H9 (cell line): ENCODE measurements at regions not wholly inside any gene's neighbourhood (a gene's known extent, or its start where the extent isn't known, plus 50 kb on each side); places are given as distances from the start of the nearest gene placed in this dataset.

Experiments used
- DNase-seq: peaks from one replicate; pipeline ENCODE4 v3.0.0-alpha.2; 2017
- H2AFZ ChIP-seq: one replicate; pipeline ENCODE4 v1.6.1; 2013; ENCODE audit warnings: mild to moderate bottlenecking, low read length, control low read depth, moderate library complexity
- H2AK5ac ChIP-seq: 2 replicates; pipeline ENCODE4 v1.6.1; 2013; ENCODE audit warnings: low read length, control low read depth, mixed read lengths; ENCODE audit not compliant: insufficient read length
- H2BK120ac ChIP-seq: one replicate; pipeline ENCODE4 v1.6.1; 2013; ENCODE audit warnings: low read depth, mild to moderate bottlenecking, low read length, control low read depth, inconsistent platforms; ENCODE audit not compliant: poor library complexity, severe bottlenecking
- H2BK12ac ChIP-seq: 2 replicates; pipeline ENCODE4 v1.6.1; 2013; ENCODE audit warnings: low read length, control low read depth, mixed read lengths, low read depth; ENCODE audit not compliant: insufficient read length
- H2BK15ac ChIP-seq: 2 replicates; pipeline ENCODE4 v1.6.1; 2013; ENCODE audit warnings: low read depth, low read length, control low read depth
- H2BK20ac ChIP-seq: one replicate; pipeline ENCODE4 v1.6.1; 2013; ENCODE audit warnings: low read depth, mild to moderate bottlenecking, low read length, control low read depth, inconsistent platforms; ENCODE audit not compliant: poor library complexity, severe bottlenecking
- H2BK5ac ChIP-seq: 2 replicates; pipeline ENCODE4 v1.6.1; 2013; ENCODE audit warnings: low read length, control low read depth, mixed read lengths; ENCODE audit not compliant: insufficient read length
- H3K14ac ChIP-seq: 2 replicates; pipeline ENCODE4 v1.6.1; 2013; ENCODE audit warnings: low read length, control low read depth; ENCODE audit not compliant: insufficient read depth
- H3K18ac ChIP-seq: 2 replicates; pipeline ENCODE4 v1.6.1; 2013; ENCODE audit warnings: low read depth, mild to moderate bottlenecking, mixed read lengths, low read length, control low read depth; ENCODE audit not compliant: insufficient read length
- H3K23ac ChIP-seq: 2 replicates; pipeline ENCODE4 v1.6.1; 2013; ENCODE audit warnings: low read length, control low read depth, mixed read lengths, low read depth; ENCODE audit not compliant: insufficient read length
- H3K23me2 ChIP-seq: 2 replicates; pipeline ENCODE4 v1.6.1; 2013; ENCODE audit warnings: low read depth, mild to moderate bottlenecking, mixed read lengths, low read length, control low read depth; ENCODE audit not compliant: insufficient read length, poor library complexity, severe bottlenecking
- H3K27ac ChIP-seq: 2 replicates; pipeline ENCODE4 v1.5.1; 2013; ENCODE audit warnings: low read length, control low read depth, mixed read lengths, low read depth; ENCODE audit not compliant: insufficient read length
- H3K27me3 ChIP-seq: 2 replicates; pipeline ENCODE4 v1.6.1; 2013; ENCODE audit warnings: low read length, control low read depth, inconsistent platforms; ENCODE audit not compliant: insufficient read depth
- H3K4ac ChIP-seq: 2 replicates; pipeline ENCODE4 v1.6.1; 2013; ENCODE audit warnings: low read depth, mild to moderate bottlenecking, control low read depth, inconsistent platforms, low read length, moderate library complexity
- H3K4me1 ChIP-seq: 2 replicates; pipeline ENCODE4 v1.6.1; 2013; ENCODE audit warnings: low read length, control low read depth, inconsistent platforms; ENCODE audit not compliant: insufficient read depth
- H3K4me2 ChIP-seq: 2 replicates; pipeline ENCODE4 v1.6.1; 2013; ENCODE audit warnings: low read length, control low read depth, mixed read lengths; ENCODE audit not compliant: insufficient read length, insufficient read depth
- H3K56ac ChIP-seq: 2 replicates; pipeline ENCODE4 v1.6.1; 2013; ENCODE audit warnings: low read depth, mild to moderate bottlenecking, mixed read lengths, low read length, control low read depth; ENCODE audit not compliant: insufficient read length
- H3K79me1 ChIP-seq: 2 replicates; pipeline ENCODE4 v1.6.1; 2013; ENCODE audit warnings: low read depth, mild to moderate bottlenecking, moderate library complexity, low read length, control low read depth, inconsistent platforms; ENCODE audit not compliant: insufficient read depth, poor library complexity, severe bottlenecking
- H3K79me2 ChIP-seq: 2 replicates; pipeline ENCODE4 v1.6.1; 2013; ENCODE audit warnings: low read length, control low read depth, inconsistent platforms; ENCODE audit not compliant: insufficient read depth
- H3K9ac ChIP-seq: 2 replicates; pipeline ENCODE4 v1.6.1; 2013; ENCODE audit warnings: low read length, control low read depth, mixed read lengths; ENCODE audit not compliant: insufficient read length; ENCODE audit errors: extremely low read depth
- H3K9me3 ChIP-seq: one replicate; pipeline ENCODE4 v1.6.1; 2013; ENCODE audit warnings: low read depth, low read length, inconsistent platforms; ENCODE audit not compliant: control insufficient read depth
- H3T11ph ChIP-seq: one replicate; pipeline ENCODE4 v1.6.1; 2013; ENCODE audit warnings: mild to moderate bottlenecking, low read length, control low read depth, inconsistent platforms
- H4K20me1 ChIP-seq: one replicate; pipeline ENCODE4 v1.6.1; 2013; ENCODE audit not compliant: control insufficient read depth, insufficient read length, insufficient read depth
- H4K5ac ChIP-seq: 2 replicates; pipeline ENCODE4 v1.6.1; 2013; ENCODE audit warnings: low read depth, mild to moderate bottlenecking, mixed read lengths, low read length, control low read depth; ENCODE audit not compliant: insufficient read length
- H4K8ac ChIP-seq: replicated peaks from 2 replicates; pipeline ENCODE4 v1.6.1; 2013; ENCODE audit warnings: low read length, control low read depth, mixed read lengths, low read depth; ENCODE audit not compliant: insufficient read length
- H4K91ac ChIP-seq: 2 replicates; pipeline ENCODE4 v1.6.1; 2013; ENCODE audit warnings: low read depth, mild to moderate bottlenecking, moderate library complexity, mixed read lengths, low read length, control low read depth; ENCODE audit not compliant: insufficient read length
- H3K27ac Mint-ChIP-seq, 3 experiments: 2 replicates in 2 of 3; 3 replicates in 1 of 3; pipeline ENCODE4 v1.8.0; 2020 to 2021; ENCODE audit warnings: mixed read lengths in 3 of 3, mild to moderate bottlenecking in 1 of 3, moderate library complexity in 1 of 3
- H3K27me3 Mint-ChIP-seq: 2 replicates; pipeline ENCODE4 v1.8.0; 2021; ENCODE audit warnings: low read depth, mild to moderate bottlenecking, moderate library complexity, mixed read lengths
- H3K36me3 Mint-ChIP-seq, 3 experiments: 2 replicates in 2 of 3; 3 replicates in 1 of 3; pipeline ENCODE4 v1.8.0; 2020 to 2021; ENCODE audit warnings: low read depth in 3 of 3, mixed read lengths in 3 of 3; ENCODE audit not compliant: insufficient read depth in 1 of 3
- H3K4me1 Mint-ChIP-seq, 2 experiments: 2 replicates each; pipeline ENCODE4 v1.8.0; 2020; ENCODE audit warnings: mixed read lengths in 2 of 2
- H3K4me3 Mint-ChIP-seq, 2 experiments: 2 replicates in 1 of 2; 3 replicates in 1 of 2; pipeline ENCODE4 v1.8.0; 2020 to 2021; ENCODE audit warnings: mild to moderate bottlenecking in 2 of 2, mixed read lengths in 2 of 2, moderate library complexity in 1 of 2
- H3K9me3 Mint-ChIP-seq, 2 experiments: 2 replicates in 1 of 2; 3 replicates in 1 of 2; pipeline ENCODE4 v1.8.0; 2020; ENCODE audit warnings: mild to moderate bottlenecking in 2 of 2, mixed read lengths in 2 of 2, moderate library complexity in 1 of 2
- WGBS: extraction: QIAGEN DNeasy Blood & Tissue Kit; methylation state at CpG from one replicate; pipeline ENCODE4 v1.1.7; 2013; ENCODE audit warnings: missing lambda C conversion rate, low lambda C conversion rate, mixed read lengths; ENCODE audit not compliant: insufficient read length; ENCODE audit errors: extremely low coverage; 5-methylcytosine and 5-hydroxymethylcytosine counted together
- TF ChIP-seq, protein P1 (sequence below): fragments of 200-600 bp; sonication (generic); conservative IDR thresholded peaks from 3 replicates; pipeline ENCODE4 v1.8.0; 2021; ENCODE audit warnings: antibody characterized with exemption, mild to moderate bottlenecking

DNA sequence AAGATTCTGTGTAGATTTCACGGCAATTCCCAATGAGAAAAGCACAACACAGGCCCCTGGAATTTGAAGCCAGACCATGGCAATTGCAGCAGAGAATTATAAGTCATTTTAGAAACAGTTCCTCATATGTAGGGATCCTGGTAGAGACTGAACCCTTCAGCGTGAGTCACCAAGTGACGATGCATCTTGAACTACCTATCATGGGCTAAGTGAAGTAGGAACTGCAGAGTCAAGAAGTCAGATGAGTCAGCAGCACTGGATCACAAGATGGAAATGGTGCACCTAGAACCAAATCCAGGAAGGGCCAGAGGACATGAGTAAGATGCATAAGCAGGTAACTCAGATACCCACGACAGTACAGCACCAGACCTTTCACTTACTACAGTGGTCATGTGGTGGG, 140.0 kb upstream of the TPK1 start:
- H2BK20ac ChIP-seq = no peak overlapping the region
- WGBS = no CpG with 5 or more reads among the region's 4 CpGs
- TF ChIP-seq, protein P1, sequence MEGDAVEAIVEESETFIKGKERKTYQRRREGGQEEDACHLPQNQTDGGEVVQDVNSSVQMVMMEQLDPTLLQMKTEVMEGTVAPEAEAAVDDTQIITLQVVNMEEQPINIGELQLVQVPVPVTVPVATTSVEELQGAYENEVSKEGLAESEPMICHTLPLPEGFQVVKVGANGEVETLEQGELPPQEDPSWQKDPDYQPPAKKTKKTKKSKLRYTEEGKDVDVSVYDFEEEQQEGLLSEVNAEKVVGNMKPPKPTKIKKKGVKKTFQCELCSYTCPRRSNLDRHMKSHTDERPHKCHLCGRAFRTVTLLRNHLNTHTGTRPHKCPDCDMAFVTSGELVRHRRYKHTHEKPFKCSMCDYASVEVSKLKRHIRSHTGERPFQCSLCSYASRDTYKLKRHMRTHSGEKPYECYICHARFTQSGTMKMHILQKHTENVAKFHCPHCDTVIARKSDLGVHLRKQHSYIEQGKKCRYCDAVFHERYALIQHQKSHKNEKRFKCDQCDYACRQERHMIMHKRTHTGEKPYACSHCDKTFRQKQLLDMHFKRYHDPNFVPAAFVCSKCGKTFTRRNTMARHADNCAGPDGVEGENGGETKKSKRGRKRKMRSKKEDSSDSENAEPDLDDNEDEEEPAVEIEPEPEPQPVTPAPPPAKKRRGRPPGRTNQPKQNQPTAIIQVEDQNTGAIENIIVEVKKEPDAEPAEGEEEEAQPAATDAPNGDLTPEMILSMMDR = no peak
- H3K9me3 ChIP-seq = no peaks in the 10 kb centered on the region
- H3K4me3 Mint-ChIP-seq = no peak overlapping the region
- no peak overlapping the region for H3K56ac ChIP-seq
- no peak overlapping the region for H3K18ac ChIP-seq
- H3K27me3 ChIP-seq = no peaks in the 10 kb centered on the region
- H3K14ac ChIP-seq = no peak overlapping the region
- peaks cover 3 to 5% of the 10 kb centered on the region in 2 experiments; a peak in 2 of 5 replicates for H3K9me3 Mint-ChIP-seq
- H2BK120ac ChIP-seq = no peak overlapping the region
- H3K9ac ChIP-seq = no peak overlapping the region
- H2BK12ac ChIP-seq = no peak overlapping the region
- no peak overlapping the region for H3K27ac ChIP-seq
- no peak overlapping the region for H2BK5ac ChIP-seq
- H4K91ac ChIP-seq = no peak overlapping the region
- H3K4me2 ChIP-seq = no peak overlapping the region
- H3K79me2 ChIP-seq = no peaks in the 10 kb centered on the region
- H3K4ac ChIP-seq = no peak overlapping the region
- no peak overlapping the region for H2AK5ac ChIP-seq
- no peak overlapping the region for H2AFZ ChIP-seq
- H4K20me1 ChIP-seq = no peaks in the 10 kb centered on the region
- DNase-seq = no peak
- H3K79me1 ChIP-seq = no peaks in the 10 kb centered on the region
- H4K8ac ChIP-seq = no peak overlapping the region
- no peak overlapping the region for H3K27ac Mint-ChIP-seq
- H3K36me3 Mint-ChIP-seq = peaks cover 0 to 4% (median 0%) of the 10 kb centered on the region in 3 experiments; a peak in 2 of 7 replicates
- no peaks in the 10 kb centered on the region for H3K4me1 ChIP-seq
- no peak overlapping the region for H3K23ac ChIP-seq
- no peak overlapping the region for H2BK15ac ChIP-seq
- no peak overlapping the region for H3T11ph ChIP-seq
- no peak overlapping the region for H4K5ac ChIP-seq
- no peaks in the 10 kb centered on the region for H3K4me1 Mint-ChIP-seq
- no peaks in the 10 kb centered on the region for H3K23me2 ChIP-seq
- no peaks in the 10 kb centered on the region; the same call in 1 of the 2 replicates for H3K27me3 Mint-ChIP-seq
